HG02885 (cell line): ENCODE measurements at regions not wholly inside any gene's neighbourhood (a gene's known extent, or its start where the extent isn't known, plus 50 kb on each side); places are given as distances from the start of the nearest gene placed in this dataset.
"Not testable (repeated sequence)": the region's sequence is repeated elsewhere in the genome, so short reads cannot be mapped to it uniquely, and the experiment has no call there.

Experiments used
- ATAC-seq: cut with Tn5 transposase; IDR thresholded peaks from one replicate; pipeline ENCODE4 v1.9.1; 2021; ENCODE audit warnings: mild to moderate bottlenecking; ENCODE audit not compliant: unreplicated experiment, poor library complexity

DNA sequence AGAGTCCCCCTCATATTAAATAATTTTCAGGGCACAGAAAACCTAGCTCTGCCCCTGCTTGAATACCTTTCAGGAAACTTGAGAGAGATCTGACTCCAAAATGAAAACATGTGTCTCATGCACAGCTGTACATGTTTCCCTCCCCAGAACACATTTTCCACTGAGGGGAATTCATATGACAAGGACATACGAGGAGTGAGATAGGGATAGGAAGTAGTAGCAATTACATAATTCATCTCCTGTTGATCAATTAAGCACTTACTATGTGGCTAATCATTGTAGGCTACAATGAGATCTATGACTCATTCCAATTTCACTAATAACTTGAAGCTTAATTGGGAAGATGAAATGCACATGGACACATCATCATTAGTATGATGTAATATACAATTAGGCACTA lies 302.1 kb downstream of the PCDH11X start:
- not testable (repeated sequence) for ATAC-seq

DNA sequence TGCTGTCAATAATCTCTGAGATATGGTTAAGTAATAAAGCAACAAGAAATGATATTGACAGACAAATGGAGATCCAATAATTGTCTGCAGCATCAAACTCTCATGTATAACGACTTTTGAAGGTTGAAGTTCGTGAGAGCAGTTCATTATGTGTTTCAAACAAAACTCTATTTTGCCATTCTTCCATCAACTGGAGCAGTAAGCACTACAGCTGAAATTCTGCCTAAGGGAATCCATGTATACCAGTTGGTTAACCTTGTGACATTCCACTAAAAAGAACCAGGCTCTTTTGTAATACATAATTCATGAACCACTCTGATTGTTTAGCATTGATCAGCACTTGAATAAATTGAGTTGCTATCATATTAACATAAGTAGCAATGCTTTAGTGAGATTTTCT lies 311.6 kb downstream of the PCDH11X start:
- not testable (repeated sequence) for ATAC-seq

DNA sequence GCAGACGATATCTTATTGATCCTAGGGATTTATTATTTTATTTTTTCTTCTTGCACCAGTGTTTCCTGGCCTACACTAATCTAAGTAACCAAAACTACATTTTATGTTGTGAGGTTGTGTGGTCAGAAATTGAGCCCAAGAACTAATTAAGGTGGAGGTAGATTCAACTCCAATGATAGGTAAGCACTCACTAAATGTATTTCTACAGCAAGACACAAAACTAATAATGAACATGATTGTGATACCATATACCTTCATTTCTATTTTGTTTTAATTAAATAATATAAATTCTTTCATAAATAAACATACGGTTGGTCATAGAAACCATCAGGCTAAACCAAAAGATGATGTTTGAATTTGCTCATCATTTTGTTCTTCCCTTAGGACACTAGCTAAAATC lies 319.0 kb downstream of the PCDH11X start:
- ATAC-seq = not testable (repeated sequence)

DNA sequence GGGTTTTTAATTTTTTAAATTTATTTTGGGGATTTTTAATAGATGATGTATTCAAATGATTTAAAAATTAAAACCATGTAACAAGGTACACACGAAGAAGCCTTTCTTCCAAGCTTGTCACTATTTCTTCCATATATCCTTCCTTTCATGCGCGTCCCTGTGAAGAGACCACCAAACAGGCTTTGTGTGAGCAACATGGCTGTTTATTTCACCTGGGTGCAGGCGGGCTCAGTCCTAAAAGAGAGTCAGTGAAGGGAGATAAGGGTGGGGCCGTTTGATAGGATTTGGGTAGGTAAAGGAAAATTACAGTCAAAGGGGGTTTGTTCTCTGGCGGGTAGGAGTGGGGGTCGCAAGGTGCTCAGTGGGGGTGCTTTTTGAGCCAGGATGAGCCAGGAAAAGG lies 320.9 kb downstream of the PCDH11X start:
- ATAC-seq = not testable (repeated sequence)

DNA sequence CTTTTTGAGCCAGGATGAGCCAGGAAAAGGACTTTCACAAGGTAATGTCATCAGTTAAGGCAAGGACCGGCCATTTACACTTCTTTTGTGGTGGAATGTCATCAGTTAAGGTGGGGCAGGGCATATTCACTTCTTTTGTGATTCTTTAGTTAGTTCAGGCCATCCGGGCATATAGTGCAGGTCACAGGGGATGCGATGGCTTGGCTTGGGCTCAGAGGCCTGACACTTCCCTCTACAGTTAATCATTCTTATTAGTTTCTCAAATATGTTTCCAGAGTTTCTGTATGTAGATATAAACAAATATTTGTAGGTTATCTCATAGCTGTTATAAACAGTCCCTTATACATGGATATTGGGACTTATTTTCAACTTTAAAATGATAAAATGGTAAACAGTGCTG lies 326.5 kb downstream of the PCDH11X start:
- ATAC-seq = not testable (repeated sequence)

DNA sequence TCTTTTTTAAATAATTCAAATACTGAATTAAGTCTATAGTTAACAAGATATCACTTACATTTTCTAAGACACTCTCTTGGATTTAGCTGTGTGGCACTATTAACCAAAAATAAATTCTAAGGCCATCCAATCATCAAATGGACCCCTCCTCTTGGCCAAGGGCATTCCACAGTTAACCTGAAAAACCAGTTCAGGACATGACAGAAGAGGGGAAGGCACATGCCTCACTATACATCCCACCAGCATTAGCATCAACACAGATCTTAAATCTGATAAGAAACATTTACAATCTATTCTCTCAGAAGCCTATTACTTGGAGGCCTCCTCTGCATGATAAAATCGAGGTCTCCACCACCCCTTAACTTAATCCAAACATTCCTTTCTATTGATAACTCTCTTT lies 327.5 kb downstream of the PCDH11X start:
- ATAC-seq = not testable (repeated sequence)

DNA sequence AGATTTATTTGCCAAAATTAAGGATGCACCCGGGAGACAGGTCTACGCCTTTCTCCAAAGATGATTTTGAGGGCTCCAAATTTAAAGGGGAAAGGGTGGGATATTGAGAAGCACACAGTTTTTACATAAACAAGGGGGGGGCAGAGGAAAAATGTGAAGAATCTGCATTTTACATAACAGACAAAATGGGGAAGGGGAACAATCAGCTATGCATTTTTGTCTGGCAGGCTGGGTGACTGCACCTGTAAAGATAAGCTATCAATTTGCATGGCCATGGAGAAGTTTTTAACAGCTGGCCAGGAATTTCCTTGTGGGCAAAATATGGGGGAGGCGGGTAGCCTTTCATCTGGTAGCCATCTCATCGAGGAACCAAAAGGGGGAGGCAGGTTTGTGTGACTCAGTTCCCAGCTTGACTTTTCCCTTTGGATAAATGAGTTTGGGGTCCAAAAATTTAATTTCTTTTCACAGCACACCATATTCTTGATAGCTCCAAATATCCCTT lies 331.3 kb downstream of the PCDH11X start:
- not testable (repeated sequence) for ATAC-seq

DNA sequence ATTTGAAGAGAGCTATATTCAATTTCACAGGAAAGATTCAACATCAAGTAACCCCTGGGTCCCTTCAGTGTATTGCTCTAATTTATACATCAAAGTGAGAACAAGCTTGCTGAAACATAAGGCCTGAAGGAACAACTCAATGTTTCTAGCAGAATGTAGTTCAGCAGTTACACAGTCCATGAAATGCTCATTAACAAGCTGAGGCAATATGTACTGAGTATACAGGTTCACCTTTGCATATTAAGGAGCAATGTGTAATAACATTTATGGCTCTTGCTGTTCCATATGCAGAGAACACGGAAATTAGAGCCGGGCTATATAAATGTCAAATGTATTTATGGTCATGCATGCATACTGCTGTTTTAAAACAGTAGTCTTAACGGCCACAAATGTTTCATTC lies 338.5 kb downstream of the PCDH11X start:
- not testable (repeated sequence) for ATAC-seq

DNA sequence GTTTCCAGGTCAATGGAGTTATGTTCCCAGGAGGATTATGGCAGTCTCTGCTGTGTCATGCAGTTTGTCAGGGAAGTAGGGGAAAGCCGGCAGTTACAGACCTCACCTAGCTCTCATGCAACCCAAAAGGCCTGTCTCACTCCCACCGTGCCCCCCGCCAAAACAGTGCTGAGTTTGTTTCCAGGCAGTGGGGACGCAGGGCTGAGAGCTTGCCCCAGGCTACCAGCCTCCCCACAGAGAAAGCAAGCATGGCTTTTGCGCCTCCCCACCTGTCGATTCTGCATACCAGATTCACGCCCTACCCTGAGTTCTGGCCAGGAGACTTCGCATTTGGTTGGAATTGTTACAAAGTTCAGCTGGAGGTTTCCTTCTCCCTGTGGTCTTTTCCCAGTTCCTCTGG lies 383.9 kb downstream of the PCDH11X start:
- not testable (repeated sequence) for ATAC-seq

DNA sequence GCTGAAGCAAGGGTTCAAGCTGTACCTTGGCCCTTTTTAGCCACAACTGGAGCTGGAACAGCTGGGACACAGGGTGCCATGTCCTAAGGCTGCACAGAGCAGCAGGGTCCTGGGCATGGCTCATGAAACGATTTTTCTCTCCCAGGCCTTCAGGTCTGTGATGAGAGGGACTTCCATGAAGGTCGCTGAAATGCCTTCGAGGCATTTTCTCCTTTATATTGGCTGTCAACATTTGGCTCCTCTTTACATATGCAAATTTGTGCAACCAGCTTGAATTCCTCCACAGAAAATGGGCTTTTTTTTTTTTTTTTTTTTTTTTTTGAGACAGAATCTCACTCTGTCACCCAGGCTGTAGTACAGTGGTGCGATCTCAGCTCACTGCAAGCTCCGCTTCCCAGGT lies 430.8 kb downstream of the PCDH11X start:
- ATAC-seq = no peak

DNA sequence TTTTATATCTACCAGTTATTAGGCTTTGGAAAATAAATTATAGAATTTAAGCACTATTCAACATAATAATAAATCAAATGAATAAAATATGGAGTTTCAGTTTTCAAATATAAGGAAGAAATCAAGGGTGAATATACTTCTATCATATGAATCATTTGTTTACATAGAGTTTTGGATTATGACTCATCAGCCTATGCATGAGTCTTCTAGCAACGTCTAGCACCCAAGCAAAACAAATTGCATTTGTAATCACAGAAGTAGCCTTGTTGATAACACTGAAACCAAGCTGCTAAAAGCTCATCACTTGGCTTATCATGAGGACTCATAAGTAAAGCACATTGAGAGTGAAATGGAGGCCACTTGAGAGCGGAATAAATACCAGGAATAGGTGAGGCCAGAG lies 434.6 kb downstream of the PCDH11X start:
- no peak for ATAC-seq

DNA sequence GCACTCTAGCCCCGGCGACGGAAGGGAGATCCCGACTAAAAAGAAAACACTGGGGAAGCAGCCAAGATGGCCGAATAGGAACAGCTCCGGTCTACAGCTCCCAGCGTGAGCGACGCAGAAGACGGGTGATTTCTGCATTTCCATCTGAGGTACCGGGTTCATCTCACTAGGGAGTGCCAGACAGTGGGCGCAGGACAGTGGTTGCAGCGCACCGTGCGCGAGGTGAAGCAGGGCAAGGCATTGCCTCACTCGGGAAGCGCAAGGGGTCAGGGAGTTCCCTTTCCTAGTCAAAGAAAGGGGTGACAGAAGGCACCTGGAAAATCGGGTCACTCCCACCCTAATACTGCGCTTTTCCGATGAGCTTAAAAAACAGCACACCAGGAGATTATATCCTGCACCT lies 435.8 kb downstream of the PCDH11X start:
- not testable (repeated sequence) for ATAC-seq

DNA sequence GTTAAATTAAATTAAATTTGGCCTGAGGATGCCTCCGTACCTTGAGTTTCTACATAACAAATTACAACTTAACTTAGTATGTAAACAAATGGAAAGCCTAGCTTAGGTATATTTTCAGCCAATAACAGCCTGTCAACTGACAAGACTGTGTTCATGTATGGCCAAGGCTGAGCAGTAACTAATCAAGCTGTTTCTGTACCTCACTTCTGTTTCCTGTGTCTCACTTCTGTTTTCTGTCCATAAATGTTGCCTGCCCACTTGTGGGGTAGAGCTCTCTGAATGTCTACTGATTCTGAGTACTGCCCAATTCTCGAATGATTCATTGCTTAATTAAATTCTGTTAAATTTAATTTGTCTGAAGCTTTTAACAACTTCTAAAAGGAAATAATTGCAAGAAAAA lies 445.2 kb downstream of the PCDH11X start:
- ATAC-seq = no peak

DNA sequence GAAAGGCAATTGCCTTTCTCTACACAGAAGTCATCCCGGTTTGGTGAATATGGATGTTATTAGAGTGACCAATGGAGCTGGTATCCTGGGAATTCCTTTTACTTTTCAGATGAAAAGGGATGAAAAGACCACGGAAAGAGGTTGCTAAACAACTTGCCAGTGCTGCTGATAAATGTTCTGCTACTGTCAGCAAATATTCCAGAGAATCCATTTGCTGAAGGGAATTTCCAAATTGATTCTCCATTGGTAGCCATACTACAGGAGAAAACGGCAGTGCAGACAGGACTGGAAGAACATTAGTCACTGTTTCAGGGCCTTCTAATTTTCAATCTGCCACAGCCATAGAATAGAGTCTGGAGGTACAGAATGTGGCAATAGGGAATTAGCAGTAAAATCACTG lies 451.5 kb downstream of the PCDH11X start:
- ATAC-seq = no peak

DNA sequence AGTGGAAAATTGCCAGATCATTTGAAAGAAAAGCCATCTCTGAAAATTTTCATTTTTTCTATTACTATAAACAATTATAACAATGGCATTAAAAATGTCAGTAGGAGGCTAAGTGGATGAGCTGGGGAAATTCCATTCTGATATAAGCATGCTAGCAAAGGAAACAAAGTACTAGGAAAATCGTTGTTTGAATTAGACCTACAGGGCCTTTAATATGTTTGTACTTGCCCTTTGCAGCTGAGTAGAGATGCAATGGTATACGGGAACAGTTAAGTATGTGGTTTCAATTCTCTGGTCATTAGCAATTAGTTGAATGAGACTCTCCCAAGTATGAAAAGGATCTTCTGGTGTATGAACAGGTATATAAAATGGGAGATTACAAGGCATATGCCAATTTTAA lies 452.2 kb downstream of the PCDH11X start:
- no peak for ATAC-seq

DNA sequence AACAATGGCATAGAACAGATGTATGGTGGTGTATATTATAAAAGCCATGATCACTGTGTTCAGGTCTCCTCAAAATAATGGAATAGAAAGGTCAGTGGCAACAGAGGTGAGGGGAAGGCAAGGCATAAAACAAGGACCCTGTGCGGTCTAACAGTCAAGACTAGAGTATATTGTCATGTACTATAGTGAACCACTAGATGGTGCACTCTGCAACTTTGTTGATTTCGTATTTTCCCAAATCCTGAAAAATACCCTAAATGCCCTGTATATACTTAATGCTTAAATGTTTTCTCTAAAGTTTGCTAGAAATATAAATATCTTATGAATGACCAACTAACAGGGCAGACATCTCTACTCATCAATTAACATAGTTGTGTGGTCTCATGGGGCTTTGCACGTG lies 453.0 kb downstream of the PCDH11X start:
- peak; percentile 64 for ATAC-seq

DNA sequence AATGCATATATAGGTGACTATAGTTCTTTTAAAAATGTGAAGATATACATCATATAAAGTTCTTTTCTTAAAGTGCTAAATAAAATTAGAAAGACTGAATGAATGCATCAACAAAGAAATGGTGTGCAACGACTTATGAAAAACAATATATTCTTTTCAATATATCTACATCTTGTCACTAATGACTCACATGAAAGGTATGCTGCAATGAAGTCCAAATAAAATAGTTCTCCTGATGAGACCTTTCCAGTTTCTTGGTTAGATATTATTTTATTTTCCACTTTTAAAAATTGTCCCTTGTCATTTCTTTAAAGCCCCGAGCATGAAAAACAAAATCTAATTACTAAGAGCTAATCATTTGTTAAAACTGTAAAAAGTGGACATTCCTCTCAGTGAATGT lies 462.1 kb downstream of the PCDH11X start:
- ATAC-seq = no peak

DNA sequence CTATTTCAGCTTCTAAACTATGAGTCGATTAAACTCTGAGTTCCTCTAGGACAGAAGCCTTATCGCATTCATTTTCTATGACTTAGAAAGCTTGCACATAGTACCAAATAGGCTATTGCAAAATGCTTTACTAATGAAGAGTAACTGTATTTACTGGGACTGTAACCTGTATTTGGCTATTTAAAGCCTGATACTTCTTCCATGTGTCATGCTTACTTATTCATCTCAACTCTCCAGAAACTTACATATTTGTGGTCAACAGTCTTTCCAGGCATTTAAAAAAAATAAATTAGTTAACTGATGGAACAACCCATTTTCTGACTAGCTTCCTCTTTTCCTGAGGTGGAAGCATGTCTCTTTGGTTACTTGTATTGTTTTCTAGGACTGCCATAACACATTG lies 467.9 kb downstream of the PCDH11X start:
- no peak for ATAC-seq

DNA sequence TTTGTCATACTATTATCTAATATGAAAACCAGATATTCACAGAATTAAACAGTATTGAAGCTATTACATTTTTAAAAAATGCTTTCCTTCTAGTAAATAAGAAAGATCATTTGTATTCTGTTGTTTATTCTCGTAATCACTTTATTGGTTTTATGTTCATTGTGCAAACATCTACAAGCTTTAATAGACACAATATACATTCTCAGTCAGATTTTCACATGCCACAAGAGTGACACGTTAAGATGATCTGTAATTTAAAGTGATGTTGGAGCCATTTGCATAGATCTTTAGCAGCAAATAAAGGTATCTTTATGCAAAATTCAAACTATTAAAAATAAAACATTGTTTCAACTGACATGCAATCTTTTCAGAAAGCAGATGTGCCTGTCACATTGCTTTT lies 469.9 kb downstream of the PCDH11X start:
- ATAC-seq = no peak

DNA sequence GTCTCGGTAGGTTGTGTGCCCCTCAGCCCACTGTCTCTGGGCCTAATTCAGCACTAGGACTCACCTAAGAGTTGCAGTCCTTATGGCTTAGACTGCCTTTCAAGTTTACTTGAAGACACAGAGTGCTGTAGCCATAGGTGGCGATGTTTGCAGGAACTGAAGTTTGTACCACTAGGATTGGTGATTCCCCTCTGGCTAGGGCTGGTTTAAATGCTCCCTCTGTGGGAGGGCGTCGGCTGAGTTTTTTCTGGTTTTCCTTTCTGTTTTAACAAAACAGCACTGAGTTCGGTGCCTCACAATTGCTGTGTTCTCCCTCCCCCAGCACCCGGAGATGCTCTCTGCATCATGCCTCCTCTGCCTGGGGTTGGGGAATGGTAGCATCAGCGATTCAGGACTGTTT lies 480.9 kb downstream of the PCDH11X start:
- ATAC-seq = no peak

DNA sequence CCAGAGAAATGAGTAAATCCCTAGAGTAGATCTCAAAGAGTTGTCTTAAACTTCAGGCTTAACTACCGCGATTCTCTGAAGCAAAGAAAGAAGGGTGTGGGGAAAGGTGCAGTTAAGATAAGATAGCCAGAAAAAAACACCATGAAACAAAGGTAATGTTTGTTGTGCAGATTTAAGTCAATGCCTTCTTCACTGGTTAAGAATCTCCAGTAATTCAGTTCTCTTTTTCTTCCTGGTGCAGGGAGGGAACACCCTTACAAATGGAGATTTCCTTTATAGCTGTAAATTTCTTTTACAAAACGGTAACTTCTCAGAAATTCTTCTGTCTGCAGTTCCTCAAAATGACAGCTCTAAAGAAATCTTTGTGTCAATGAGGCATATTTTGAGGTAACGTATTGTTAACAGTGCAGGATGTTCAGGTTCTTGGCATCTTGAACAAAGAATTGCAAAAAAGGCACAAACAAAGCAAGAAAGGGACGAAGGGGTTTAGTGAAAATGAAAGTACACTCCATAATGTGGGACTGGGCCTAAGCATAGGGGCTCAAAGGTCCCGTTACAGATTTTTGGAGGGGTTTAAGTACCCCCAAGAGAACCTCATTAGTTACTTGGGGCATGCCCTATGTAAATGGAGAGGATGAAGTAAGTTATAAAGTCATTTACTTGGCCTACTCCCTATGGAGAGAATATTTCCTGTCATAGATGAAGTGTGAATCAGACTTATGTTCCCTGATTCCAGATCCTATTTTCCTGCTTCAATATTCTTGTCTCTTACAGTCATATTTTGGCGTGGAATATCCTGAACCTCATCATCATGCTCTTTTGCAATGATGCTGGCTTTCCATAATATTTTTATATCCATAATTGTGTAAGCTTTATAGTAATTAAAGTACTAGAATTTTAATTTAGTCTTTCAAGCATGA lies 492.0 kb downstream of the PCDH11X start:
- ATAC-seq = no peak

DNA sequence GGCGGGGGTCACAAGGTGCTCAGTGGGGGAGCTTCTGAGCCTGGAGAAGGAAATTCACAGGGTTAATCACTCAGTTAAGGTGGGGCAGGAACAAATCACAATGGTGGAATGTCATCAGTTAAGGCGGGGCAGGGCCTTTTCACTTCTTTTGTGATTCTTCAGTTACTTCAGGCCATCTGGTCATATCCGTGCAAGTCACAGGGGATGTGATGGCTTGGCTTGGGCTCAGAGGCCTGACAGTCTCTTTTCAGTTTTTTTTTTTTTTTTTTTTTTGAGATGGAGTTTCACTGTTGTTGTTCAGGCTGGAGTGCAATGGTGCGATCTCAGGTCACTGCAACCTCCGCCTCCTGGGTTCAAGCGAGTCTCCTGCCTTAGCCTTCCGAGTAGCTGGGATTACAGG lies 499.4 kb downstream of the PCDH11X start:
- not testable (repeated sequence) for ATAC-seq
